Erythroblast (primary cell): ENCODE measurements at regions not wholly inside any gene's neighbourhood (a gene's known extent, or its start where the extent isn't known, plus 50 kb on each side); places are given as distances from the start of the nearest gene placed in this dataset.

Experiments used
- DNase-seq, 2 experiments: peaks; one replicate each; lab custom pipeline; 2025; lab: John Stamatoyannopoulos, UW
- GATA1 ChIP-seq: IDR thresholded peaks from 2 replicates; pipeline ENCODE4 v1.6.1; 2011; ENCODE audit warnings: low read depth, mild to moderate bottlenecking, control low read depth, low read length, moderate library complexity
- POLR2A ChIP-seq: IDR thresholded peaks from 2 replicates; pipeline ENCODE4 v1.6.1; 2011; ENCODE audit warnings: mild to moderate bottlenecking, low read length

- no peak for DNase-seq
- TF ChIP-seq GATA1, result no peak
- TF ChIP-seq POLR2A, result no peak
Observed at GRCh38 chr4:92136434-92136833, 167.3 kb upstream of the GRID2 start.

DNA sequence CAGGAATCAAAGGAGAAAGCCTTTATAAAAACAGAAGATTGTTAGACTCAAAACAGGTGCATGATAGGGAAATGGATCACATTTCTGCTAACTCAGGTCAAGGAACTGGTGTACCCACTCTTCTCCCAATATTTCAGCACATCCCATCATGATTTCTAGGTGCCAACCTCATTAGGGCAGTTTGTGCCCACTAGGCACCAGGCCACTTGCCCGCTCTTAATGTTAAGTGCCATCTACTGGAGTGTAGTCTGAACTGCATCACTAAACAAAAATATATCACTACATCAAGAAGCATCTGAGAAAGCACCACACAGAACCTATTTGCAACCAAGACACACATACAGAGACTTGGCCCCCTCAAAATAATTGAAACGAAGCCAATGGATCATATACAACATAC, 140.4 kb upstream of the GRID2 start:
- DNase-seq, result peak in 1 of 2 experiments; percentile 1
- no peak for TF ChIP-seq POLR2A
- TF ChIP-seq GATA1, result no peak

- no peak for DNase-seq
- no peak for TF ChIP-seq POLR2A
- no peak for TF ChIP-seq GATA1
Observed at GRCh38 chr4:92170340-92170739, 133.4 kb upstream of the GRID2 start.

GRCh38 chr4:92172203-92172602, 131.6 kb upstream of the GRID2 start:
- TF ChIP-seq GATA1 (no peak), POLR2A (no peak)
- no peak for DNase-seq

DNA sequence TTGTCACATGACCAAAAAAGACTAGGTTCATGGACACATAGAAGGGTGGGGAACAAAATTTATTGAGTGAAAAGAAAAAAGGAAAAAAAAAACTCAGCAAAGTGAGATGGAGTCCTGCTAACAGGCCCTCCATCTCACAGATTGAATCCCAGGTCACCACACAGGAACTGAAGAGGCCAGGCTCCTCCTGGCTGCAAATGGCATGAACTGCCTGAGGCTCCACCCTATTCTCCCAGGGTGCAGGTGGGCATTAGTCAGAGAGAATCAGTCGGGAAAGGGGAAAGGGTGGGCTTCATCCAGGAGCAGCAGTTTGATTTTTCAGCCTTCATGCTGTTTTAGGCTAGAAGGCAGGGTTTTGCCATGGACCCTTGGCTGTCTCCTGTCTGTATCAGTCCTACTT, 128.5 kb upstream of the GRID2 start:
- DNase-seq, result no peak
- TF ChIP-seq GATA1 (no peak), POLR2A (no peak)

DNA sequence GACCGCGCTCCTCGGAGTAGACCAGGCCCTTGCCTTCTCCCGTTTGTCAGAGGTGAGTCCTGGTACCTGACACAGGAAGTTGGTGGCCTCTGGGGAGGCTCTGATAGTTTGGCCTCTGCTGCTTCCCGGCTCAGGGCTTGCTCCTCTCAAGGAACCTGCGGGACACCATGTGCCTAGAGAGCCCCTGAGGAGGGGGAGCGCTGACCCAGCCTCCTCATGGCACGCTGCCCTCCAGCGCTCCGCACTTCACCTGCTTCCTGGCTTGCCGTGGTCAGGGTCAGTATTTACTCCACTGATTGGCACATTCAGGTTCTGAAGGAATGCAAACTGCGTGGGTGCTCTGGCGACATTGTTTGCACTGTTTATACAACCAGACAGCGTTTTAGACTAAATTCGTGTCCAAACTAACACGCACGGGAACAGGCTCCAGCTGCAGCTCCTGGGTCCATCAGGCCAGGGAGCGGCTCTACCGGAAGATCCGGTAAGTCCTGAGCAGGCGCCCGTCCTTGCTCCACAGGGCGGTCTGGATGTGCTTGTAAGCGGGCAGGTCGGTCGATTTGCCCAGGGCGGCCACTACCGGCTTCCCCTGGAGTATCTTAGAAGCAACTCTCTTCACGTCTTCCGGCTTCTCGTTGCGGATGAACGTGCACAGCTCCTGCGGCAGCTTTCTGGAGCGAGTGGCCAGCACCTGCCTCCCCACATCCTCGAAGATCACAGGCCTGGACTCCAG, 121.6 kb upstream of the GRID2 start:
- DNase-seq, result no peak

GRCh38 chr4:92182736-92183407, 120.9 kb upstream of the GRID2 start:
- DNase-seq, result no peak
- no peak for TF ChIP-seq GATA1
- TF ChIP-seq POLR2A, result no peak

More for the DNA sequence above, 121.6 kb upstream of the GRID2 start:
- TF ChIP-seq POLR2A, result no peak
- TF ChIP-seq GATA1, result no peak

GRCh38 chr4:92183825-92184224, 119.9 kb upstream of the GRID2 start:
- DNase-seq, result no peak
- TF ChIP-seq GATA1 (no peak), POLR2A (no peak)

GRCh38 chr4:92184566-92184965, 119.2 kb upstream of the GRID2 start:
- TF ChIP-seq GATA1 (no peak), POLR2A (no peak)
- DNase-seq, result no peak

GRCh38 chr4:92186239-92186638, 117.5 kb upstream of the GRID2 start:
- no peak for TF ChIP-seq POLR2A
- no peak for TF ChIP-seq GATA1

GRCh38 chr4:92189146-92189545, 114.6 kb upstream of the GRID2 start:
- no peak for DNase-seq
- no peak for TF ChIP-seq POLR2A
- no peak for TF ChIP-seq GATA1

More at GRCh38 chr4:92186239-92186638, 117.5 kb upstream of the GRID2 start:
- DNase-seq, result no peak

GRCh38 chr4:92198711-92199110, 105.1 kb upstream of the GRID2 start:
- DNase-seq, result no peak
- TF ChIP-seq POLR2A (no peak), GATA1 (no peak)

- TF ChIP-seq GATA1 (no peak), POLR2A (no peak)
- no peak for DNase-seq
Observed at GRCh38 chr4:92199135-92199534, 104.6 kb upstream of the GRID2 start.

DNA sequence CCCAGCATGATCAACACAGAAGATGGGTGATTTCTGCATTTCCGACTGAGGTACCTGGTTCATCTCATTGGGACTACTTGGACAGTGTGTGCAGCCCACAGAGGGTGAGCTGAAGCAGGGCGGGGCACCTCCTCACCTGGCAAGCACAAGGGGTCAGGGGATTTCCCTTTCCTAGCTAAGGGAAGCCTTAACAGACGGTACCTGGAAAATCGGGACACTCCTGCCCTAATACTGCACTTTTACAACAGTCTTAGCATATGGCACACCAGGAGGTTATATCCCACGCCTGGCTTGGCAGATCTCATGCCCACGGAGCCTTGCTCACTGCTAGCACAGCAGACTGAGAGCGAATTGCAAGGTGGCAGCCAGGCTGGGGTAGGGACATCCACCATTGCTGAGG, 92.9 kb upstream of the GRID2 start:
- TF ChIP-seq POLR2A (no peak), GATA1 (no peak)
- DNase-seq, result no peak
